ENCODE measurements at regions not wholly inside any gene's neighbourhood (a gene's known extent, or its start where the extent isn't known, plus 50 kb on each side); places are given as distances from the start of the nearest gene placed in this dataset.

GRCh38 chr2:145157741-145158591, 638.0 kb upstream of the ZEB2 start:
- intact Hi-C loops (cut with micrococcal nuclease) = no loop called here
- H3K9me3 Mint-ChIP-seq = no peaks in the 10 kb centered on the region
- no peak overlapping the region for H3K27ac Mint-ChIP-seq
- DNase-seq (ENCODE audit: low spot score) = no peak
- H3K27me3 Mint-ChIP-seq (ENCODE audit: low read depth) = no peaks in the 10 kb centered on the region
- no peak overlapping the region for H3K4me3 Mint-ChIP-seq (ENCODE audit: low read depth)
- no peaks in the 10 kb centered on the region for H3K4me1 Mint-ChIP-seq (ENCODE audit: low read depth)
- no peaks in the 10 kb centered on the region for H3K36me3 Mint-ChIP-seq (ENCODE audit: low read depth)

GRCh38 chr2:145157036-145157675, 637.2 kb upstream of the ZEB2 start:
- H3K4me3 Mint-ChIP-seq (ENCODE audit: low read depth) = no peak overlapping the region
- no peaks in the 10 kb centered on the region for H3K27me3 Mint-ChIP-seq (ENCODE audit: low read depth)
- intact Hi-C loops (cut with micrococcal nuclease) = no loop called here
- H3K27ac Mint-ChIP-seq = no peak overlapping the region
- DNase-seq (ENCODE audit: low spot score) = no peak
- no peaks in the 10 kb centered on the region for H3K4me1 Mint-ChIP-seq (ENCODE audit: low read depth)
- H3K9me3 Mint-ChIP-seq = no peaks in the 10 kb centered on the region
- H3K36me3 Mint-ChIP-seq (ENCODE audit: low read depth) = no peaks in the 10 kb centered on the region

- H3K9me3 Mint-ChIP-seq = no peaks in the 10 kb centered on the region
- H3K4me3 Mint-ChIP-seq (ENCODE audit: low read depth) = no peak overlapping the region
- DNase-seq (ENCODE audit: low spot score) = no peak
- no peaks in the 10 kb centered on the region for H3K4me1 Mint-ChIP-seq (ENCODE audit: low read depth)
- H3K27me3 Mint-ChIP-seq (ENCODE audit: low read depth) = no peaks in the 10 kb centered on the region
- H3K27ac Mint-ChIP-seq = no peak overlapping the region
- intact Hi-C loops (cut with micrococcal nuclease) = no loop called here
- no peaks in the 10 kb centered on the region for H3K36me3 Mint-ChIP-seq (ENCODE audit: low read depth)
Measured at GRCh38 chr2:145156199-145156598, 636.3 kb upstream of the ZEB2 start.

GRCh38 chr2:145155196-145155595, 635.3 kb upstream of the ZEB2 start:
- intact Hi-C loops (cut with micrococcal nuclease) = no loop called here
- H3K27ac Mint-ChIP-seq = no peak overlapping the region
- no peaks in the 10 kb centered on the region for H3K27me3 Mint-ChIP-seq (ENCODE audit: low read depth)
- no peak for DNase-seq (ENCODE audit: low spot score)
- no peaks in the 10 kb centered on the region for H3K9me3 Mint-ChIP-seq
- no peaks in the 10 kb centered on the region for H3K4me1 Mint-ChIP-seq (ENCODE audit: low read depth)
- H3K4me3 Mint-ChIP-seq (ENCODE audit: low read depth) = no peak overlapping the region
- no peaks in the 10 kb centered on the region for H3K36me3 Mint-ChIP-seq (ENCODE audit: low read depth)

- no peak overlapping the region for H3K27ac Mint-ChIP-seq
- intact Hi-C loops (cut with micrococcal nuclease) = no loop called here
- no peaks in the 10 kb centered on the region for H3K36me3 Mint-ChIP-seq (ENCODE audit: low read depth)
- H3K9me3 Mint-ChIP-seq = no peaks in the 10 kb centered on the region
- no peak for DNase-seq (ENCODE audit: low spot score)
- no peak overlapping the region for H3K4me3 Mint-ChIP-seq (ENCODE audit: low read depth)
- H3K4me1 Mint-ChIP-seq (ENCODE audit: low read depth) = no peaks in the 10 kb centered on the region
- no peaks in the 10 kb centered on the region for H3K27me3 Mint-ChIP-seq (ENCODE audit: low read depth)
Measured at GRCh38 chr2:145154731-145155130, 634.8 kb upstream of the ZEB2 start.

GRCh38 chr2:145146691-145147090, 626.8 kb upstream of the ZEB2 start:
- Mint-ChIP-seq H3K27ac (no peak overlapping the region), H3K4me1 (ENCODE audit: low read depth) (no peaks in the 10 kb centered on the region), H3K36me3 (ENCODE audit: low read depth) (no peaks in the 10 kb centered on the region), H3K27me3 (ENCODE audit: low read depth) (no peaks in the 10 kb centered on the region), H3K4me3 (ENCODE audit: low read depth) (no peak overlapping the region), H3K9me3 (no peaks in the 10 kb centered on the region)
- no peak for DNase-seq (ENCODE audit: low spot score)
- intact Hi-C loops (cut with micrococcal nuclease) = no loop called here

GRCh38 chr2:145144131-145144728, 624.3 kb upstream of the ZEB2 start:
- intact Hi-C loops (cut with micrococcal nuclease) = no loop called here
- no peak overlapping the region for H3K4me3 Mint-ChIP-seq (ENCODE audit: low read depth)

GRCh38 chr2:145141981-145142380, 622.1 kb upstream of the ZEB2 start:
- Mint-ChIP-seq H3K4me3 (ENCODE audit: low read depth) (no peak overlapping the region), H3K4me1 (ENCODE audit: low read depth) (no peaks in the 10 kb centered on the region), H3K36me3 (ENCODE audit: low read depth) (no peaks in the 10 kb centered on the region), H3K9me3 (no peaks in the 10 kb centered on the region), H3K27me3 (ENCODE audit: low read depth) (no peaks in the 10 kb centered on the region), H3K27ac (no peak overlapping the region)
- no peak for DNase-seq (ENCODE audit: low spot score)
- intact Hi-C loops (cut with micrococcal nuclease) = no loop called here

More at GRCh38 chr2:145144131-145144728, 624.3 kb upstream of the ZEB2 start:
- Mint-ChIP-seq H3K9me3 (no peaks in the 10 kb centered on the region), H3K36me3 (ENCODE audit: low read depth) (no peaks in the 10 kb centered on the region), H3K27me3 (ENCODE audit: low read depth) (no peaks in the 10 kb centered on the region), H3K4me1 (ENCODE audit: low read depth) (no peaks in the 10 kb centered on the region), H3K27ac (no peak overlapping the region)
- no peak for DNase-seq (ENCODE audit: low spot score)

- Mint-ChIP-seq H3K9me3 (no peaks in the 10 kb centered on the region), H3K27me3 (ENCODE audit: low read depth) (no peaks in the 10 kb centered on the region), H3K4me1 (ENCODE audit: low read depth) (no peaks in the 10 kb centered on the region), H3K27ac (no peak overlapping the region), H3K4me3 (ENCODE audit: low read depth) (no peak overlapping the region), H3K36me3 (ENCODE audit: low read depth) (no peaks in the 10 kb centered on the region)
- intact Hi-C loops (cut with micrococcal nuclease) = no loop called here
- no peak for DNase-seq (ENCODE audit: low spot score)
Measured at GRCh38 chr2:145140658-145141057, 620.7 kb upstream of the ZEB2 start.

- Mint-ChIP-seq H3K27me3 (ENCODE audit: low read depth) (no peaks in the 10 kb centered on the region), H3K4me1 (ENCODE audit: low read depth) (no peaks in the 10 kb centered on the region), H3K36me3 (ENCODE audit: low read depth) (no peaks in the 10 kb centered on the region), H3K9me3 (no peaks in the 10 kb centered on the region), H3K4me3 (ENCODE audit: low read depth) (no peak overlapping the region), H3K27ac (no peak overlapping the region)
- intact Hi-C loops (cut with micrococcal nuclease) = no loop called here
- no peak for DNase-seq (ENCODE audit: low spot score)
Measured at GRCh38 chr2:145138626-145139025, 618.7 kb upstream of the ZEB2 start.

- no peaks in the 10 kb centered on the region for H3K4me1 Mint-ChIP-seq (ENCODE audit: low read depth)
- H3K9me3 Mint-ChIP-seq = no peaks in the 10 kb centered on the region
- no peaks in the 10 kb centered on the region for H3K36me3 Mint-ChIP-seq (ENCODE audit: low read depth)
- intact Hi-C loops (cut with micrococcal nuclease) = no loop called here
- no peak overlapping the region for H3K27ac Mint-ChIP-seq
- H3K27me3 Mint-ChIP-seq (ENCODE audit: low read depth) = no peaks in the 10 kb centered on the region
- H3K4me3 Mint-ChIP-seq (ENCODE audit: low read depth) = no peak overlapping the region
- no peak for DNase-seq (ENCODE audit: low spot score)
Measured at GRCh38 chr2:145137901-145138300, 618.0 kb upstream of the ZEB2 start.

GRCh38 chr2:145137211-145137610, 617.3 kb upstream of the ZEB2 start:
- Mint-ChIP-seq H3K4me3 (ENCODE audit: low read depth) (no peak overlapping the region), H3K4me1 (ENCODE audit: low read depth) (no peaks in the 10 kb centered on the region), H3K27ac (no peak overlapping the region), H3K27me3 (ENCODE audit: low read depth) (no peaks in the 10 kb centered on the region), H3K36me3 (ENCODE audit: low read depth) (no peaks in the 10 kb centered on the region), H3K9me3 (no peaks in the 10 kb centered on the region)
- intact Hi-C loops (cut with micrococcal nuclease) = no loop called here
- no peak for DNase-seq (ENCODE audit: low spot score)

- no peak for DNase-seq (ENCODE audit: low spot score)
- intact Hi-C loops (cut with micrococcal nuclease) = no loop called here
- H3K27me3 Mint-ChIP-seq (ENCODE audit: low read depth) = no peaks in the 10 kb centered on the region
- H3K9me3 Mint-ChIP-seq = no peaks in the 10 kb centered on the region
- H3K36me3 Mint-ChIP-seq (ENCODE audit: low read depth) = no peaks in the 10 kb centered on the region
- no peaks in the 10 kb centered on the region for H3K4me1 Mint-ChIP-seq (ENCODE audit: low read depth)
- no peak overlapping the region for H3K27ac Mint-ChIP-seq
- H3K4me3 Mint-ChIP-seq (ENCODE audit: low read depth) = no peak overlapping the region
Measured at GRCh38 chr2:145136702-145137101, 616.8 kb upstream of the ZEB2 start.
